Esophagus muscularis mucosa (tissue), 4 donors: ENCODE measurements at regions not wholly inside any gene's neighbourhood (a gene's known extent, or its start where the extent isn't known, plus 50 kb on each side); places are given as distances from the start of the nearest gene placed in this dataset.
A peak's percentile ranks its signal among the peaks of the same experiment; 100 is the strongest.

Experiments used
- DNase-seq: peaks from one replicate; pipeline ENCODE4 v3.0.0-alpha.2; 2017; ENCODE audit errors: extremely low spot score
- H3K27ac ChIP-seq, 4 donors: fragments of 200-600 bp; sonication (generic); replicated peaks in 1 of 4; 1 replicate in 3 of 4; 2 replicates in 1 of 4; pipeline ENCODE4 v1.5.1; 2016 to 2019; ENCODE audit warnings: mild to moderate bottlenecking in 1 of 4
- H3K27me3 ChIP-seq, 4 donors: fragments of 200-600 bp; sonication (generic); one replicate each; pipeline versions ENCODE4 v1.5.1 to v1.6.0; 2016 to 2019
- H3K36me3 ChIP-seq, 4 donors: fragments of 200-600 bp; sonication (generic); one replicate each; pipeline ENCODE4 v1.5.1; 2016 to 2019
- H3K4me1 ChIP-seq, 4 donors: fragments of 200-600 bp; sonication (generic); one replicate each; pipeline ENCODE4 v1.5.1; 2016 to 2019
- H3K4me3 ChIP-seq, 4 donors: fragments of 200-600 bp; sonication (generic); 1 replicate in 2 of 4; 2 replicates in 2 of 4; pipeline ENCODE4 v1.5.1; 2016 to 2019; ENCODE audit warnings: mild to moderate bottlenecking in 4 of 4, moderate library complexity in 1 of 4
- H3K9me3 ChIP-seq, 4 donors: fragments of 200-600 bp; sonication (generic); 1 replicate in 3 of 4; 2 replicates in 1 of 4; pipeline ENCODE4 v1.5.1; 2016 to 2019
- EP300 ChIP-seq: sonication (generic); formaldehyde crosslinking; IDR thresholded peaks from one replicate; pipeline ENCODE4 v1.6.1; 2017; ENCODE audit warnings: antibody characterized with exemption
- POLR2A ChIP-seq: fragments of 450-650 bp; IDR thresholded peaks from one replicate; pipeline ENCODE4 v1.6.1; 2017; ENCODE audit warnings: antibody characterized with exemption, moderate library complexity, mild to moderate bottlenecking, low read depth
- POLR2AphosphoS5 ChIP-seq, 2 donors: sonication (generic); formaldehyde crosslinking; IDR thresholded peaks; one replicate each; pipeline ENCODE4 v1.6.1; 2017; ENCODE audit warnings: antibody characterized with exemption in 2 of 2
- WGBS: methylation state at CpG from one replicate; pipeline ENCODE4 v1.1.5; 2018; 5-methylcytosine and 5-hydroxymethylcytosine counted together
- intact Hi-C: fragments of 100-400 bp; cut with DNase I; formaldehyde crosslinking; loops from one replicate; pipeline ENCODE4 v1.15.1; 2023
- TF ChIP-seq, protein P1 (sequence below), 3 experiments: fragments of 200-600 bp in 2 of 3; fragments of 450-650 bp in 1 of 3; sonication (generic) in 2 of 3; IDR thresholded peaks; one replicate each; pipeline ENCODE4 v1.5.1; 2017 to 2019; ENCODE audit warnings: antibody characterized with exemption in 3 of 3, mild to moderate bottlenecking in 2 of 3, moderate library complexity in 1 of 3

DNA sequence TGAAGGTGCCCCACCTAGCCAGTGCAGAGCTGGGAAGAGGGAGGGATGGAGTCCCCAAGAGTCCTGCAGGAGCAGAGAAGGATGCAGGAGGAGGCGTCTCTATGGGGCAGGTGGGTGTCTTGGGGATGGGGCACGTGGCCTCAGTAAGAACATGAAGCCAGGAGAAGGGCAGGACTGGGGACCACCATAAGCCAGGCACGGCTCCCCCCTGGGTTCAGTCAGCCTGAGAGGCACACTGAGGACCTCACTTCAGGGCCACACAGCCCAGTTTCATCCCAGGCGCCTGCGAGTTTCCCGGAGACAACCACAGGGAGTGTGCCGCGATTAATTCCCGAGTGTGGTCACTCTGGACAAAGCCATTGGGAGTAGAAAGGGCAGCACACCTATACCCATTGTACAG, 120.3 kb downstream of the GYPC start:
- WGBS, result 35% methylated on average over 9 of the region's 9 CpGs
- no peak for TF ChIP-seq EP300
- no peak for TF ChIP-seq POLR2AphosphoS5 (IDR thresholded peaks at IDR 0.05)
- no peak for TF ChIP-seq POLR2A
- TF ChIP-seq, protein P1, sequence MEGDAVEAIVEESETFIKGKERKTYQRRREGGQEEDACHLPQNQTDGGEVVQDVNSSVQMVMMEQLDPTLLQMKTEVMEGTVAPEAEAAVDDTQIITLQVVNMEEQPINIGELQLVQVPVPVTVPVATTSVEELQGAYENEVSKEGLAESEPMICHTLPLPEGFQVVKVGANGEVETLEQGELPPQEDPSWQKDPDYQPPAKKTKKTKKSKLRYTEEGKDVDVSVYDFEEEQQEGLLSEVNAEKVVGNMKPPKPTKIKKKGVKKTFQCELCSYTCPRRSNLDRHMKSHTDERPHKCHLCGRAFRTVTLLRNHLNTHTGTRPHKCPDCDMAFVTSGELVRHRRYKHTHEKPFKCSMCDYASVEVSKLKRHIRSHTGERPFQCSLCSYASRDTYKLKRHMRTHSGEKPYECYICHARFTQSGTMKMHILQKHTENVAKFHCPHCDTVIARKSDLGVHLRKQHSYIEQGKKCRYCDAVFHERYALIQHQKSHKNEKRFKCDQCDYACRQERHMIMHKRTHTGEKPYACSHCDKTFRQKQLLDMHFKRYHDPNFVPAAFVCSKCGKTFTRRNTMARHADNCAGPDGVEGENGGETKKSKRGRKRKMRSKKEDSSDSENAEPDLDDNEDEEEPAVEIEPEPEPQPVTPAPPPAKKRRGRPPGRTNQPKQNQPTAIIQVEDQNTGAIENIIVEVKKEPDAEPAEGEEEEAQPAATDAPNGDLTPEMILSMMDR (IDR thresholded peaks at IDR 0.05), result no peak
- Histone ChIP-seq H3K27me3 (peaks cover 0 to 4% (median 0%) of the 10 kb centered on the region in 4 donors), H3K27ac (peak overlapping the region; percentile 49 to 65 (median 60)), H3K36me3 (no peaks in the 10 kb centered on the region), H3K4me3 (peak overlapping the region; percentile 64 to 74 (median 66)), H3K4me1 (peaks cover 0 to 12% (median 10%) of the 10 kb centered on the region in 4 donors), H3K9me3 (no peaks in the 10 kb centered on the region)
- intact Hi-C loops, result loop anchor here (5.0 to 10.0 kb wide), 2 partner anchors 121 to 196 kb away; partner anchors contain the start of gene GYPC
- no peak for DNase-seq

DNA sequence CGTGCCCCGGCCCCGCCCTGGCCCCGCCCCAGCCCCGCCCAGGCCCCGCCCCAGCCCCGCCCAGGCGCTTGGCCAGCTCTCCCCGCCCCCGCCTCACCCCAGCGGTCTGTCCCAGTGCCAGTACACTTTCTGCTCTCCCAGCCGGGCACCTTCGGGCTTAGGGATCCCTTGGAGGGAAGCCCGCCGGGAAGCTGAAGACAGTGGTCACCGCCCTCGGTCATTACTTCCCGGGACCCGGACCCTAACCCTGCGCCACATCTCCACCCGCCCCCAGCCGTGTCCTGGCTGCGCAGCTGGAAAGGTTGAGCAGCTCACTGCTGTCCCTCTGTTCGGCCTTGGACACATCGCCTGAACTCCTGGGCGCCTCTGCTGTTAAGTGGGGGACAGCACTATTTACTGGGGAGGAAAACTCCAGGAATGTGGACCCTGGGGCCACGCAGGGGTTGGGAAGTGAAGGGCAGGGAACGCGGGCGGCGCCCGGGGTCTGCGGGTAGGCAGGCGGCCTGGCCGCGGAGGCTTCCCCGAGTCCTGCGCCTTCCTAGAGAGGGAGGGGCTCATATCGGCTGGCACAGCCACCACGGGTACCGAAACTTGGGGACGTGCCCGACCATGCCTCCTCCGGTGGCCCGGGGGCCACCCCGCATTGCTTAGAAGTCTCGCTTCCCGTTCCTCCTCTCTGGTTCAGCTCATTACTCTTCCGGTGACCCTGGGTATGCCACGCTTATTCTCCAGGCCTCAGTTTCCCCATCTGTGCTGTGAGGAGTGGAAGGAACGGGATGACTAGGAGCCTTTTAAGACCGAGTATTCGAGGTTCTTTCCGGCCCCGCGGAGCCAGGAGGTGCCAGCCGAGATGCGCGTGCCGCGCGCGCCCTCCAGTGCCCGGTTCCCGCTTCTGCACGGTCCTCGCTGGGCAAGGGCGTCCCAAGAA, 121.0 kb downstream of the GYPC start:
- peak; percentile 95 for DNase-seq
- 2% methylated on average over 28 of the region's 68 CpGs for WGBS
- no peak for TF ChIP-seq EP300
- no peak for TF ChIP-seq POLR2AphosphoS5 (IDR thresholded peaks at IDR 0.05)
- TF ChIP-seq, protein P1 (IDR thresholded peaks at IDR 0.05), result peak; percentile 85 to 93 (median 91)
- TF ChIP-seq POLR2A, result no peak
- no peaks in the 10 kb centered on the region for H3K9me3 ChIP-seq
- no peaks in the 10 kb centered on the region for H3K36me3 ChIP-seq
- intact Hi-C loops, result loop anchor here (1.0 to 10.0 kb wide), 3 partner anchors 122 to 249 kb away; partner anchors contain the start of gene GYPC
- peak overlapping the region; percentile 64 to 74 (median 66) for H3K4me3 ChIP-seq
- H3K27ac ChIP-seq, result peak overlapping the region; percentile 49 to 65 (median 60)
- peaks cover 0 to 4% (median 0%) of the 10 kb centered on the region in 4 donors for H3K27me3 ChIP-seq
- H3K4me1 ChIP-seq, result peaks cover 0 to 12% (median 10%) of the 10 kb centered on the region in 4 donors

DNA sequence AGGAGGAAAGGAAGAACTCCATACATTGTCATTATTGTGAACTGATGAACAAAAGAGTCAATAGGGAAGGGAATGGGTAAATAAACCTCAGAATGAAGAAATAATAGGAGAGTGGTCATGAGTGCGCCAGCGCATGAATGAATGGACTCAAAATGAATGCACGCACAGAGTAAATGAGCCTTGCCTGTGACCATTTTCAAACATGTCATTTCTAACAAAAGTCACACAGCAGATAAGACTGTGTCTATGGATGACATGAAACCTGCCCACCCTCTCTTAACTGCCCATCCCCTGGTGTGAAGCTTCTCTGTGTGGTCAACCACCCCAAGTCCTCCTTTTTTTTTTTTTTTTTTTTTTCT, 121.1 kb upstream of the TEX51 start:
- Histone ChIP-seq H3K27me3 (peaks cover 0 to 4% (median 0%) of the 10 kb centered on the region in 4 donors), H3K36me3 (no peaks in the 10 kb centered on the region), H3K4me1 (peaks cover 0 to 12% (median 10%) of the 10 kb centered on the region in 4 donors), H3K4me3 (peak overlapping the region; percentile 64 to 74 (median 66)), H3K27ac (no peak overlapping the region), H3K9me3 (no peaks in the 10 kb centered on the region)
- no peak for DNase-seq
- WGBS, result 32% methylated on average over 3 of the region's 3 CpGs
- TF ChIP-seq EP300 (no peak), POLR2A (no peak), POLR2AphosphoS5 (IDR thresholded peaks at IDR 0.05) (no peak)
- TF ChIP-seq, protein P1 (IDR thresholded peaks at IDR 0.05), result no peak
- intact Hi-C loops, result loop anchor here (1.0 to 10.0 kb wide), 3 partner anchors 123 to 249 kb away; partner anchors contain the start of gene GYPC

DNA sequence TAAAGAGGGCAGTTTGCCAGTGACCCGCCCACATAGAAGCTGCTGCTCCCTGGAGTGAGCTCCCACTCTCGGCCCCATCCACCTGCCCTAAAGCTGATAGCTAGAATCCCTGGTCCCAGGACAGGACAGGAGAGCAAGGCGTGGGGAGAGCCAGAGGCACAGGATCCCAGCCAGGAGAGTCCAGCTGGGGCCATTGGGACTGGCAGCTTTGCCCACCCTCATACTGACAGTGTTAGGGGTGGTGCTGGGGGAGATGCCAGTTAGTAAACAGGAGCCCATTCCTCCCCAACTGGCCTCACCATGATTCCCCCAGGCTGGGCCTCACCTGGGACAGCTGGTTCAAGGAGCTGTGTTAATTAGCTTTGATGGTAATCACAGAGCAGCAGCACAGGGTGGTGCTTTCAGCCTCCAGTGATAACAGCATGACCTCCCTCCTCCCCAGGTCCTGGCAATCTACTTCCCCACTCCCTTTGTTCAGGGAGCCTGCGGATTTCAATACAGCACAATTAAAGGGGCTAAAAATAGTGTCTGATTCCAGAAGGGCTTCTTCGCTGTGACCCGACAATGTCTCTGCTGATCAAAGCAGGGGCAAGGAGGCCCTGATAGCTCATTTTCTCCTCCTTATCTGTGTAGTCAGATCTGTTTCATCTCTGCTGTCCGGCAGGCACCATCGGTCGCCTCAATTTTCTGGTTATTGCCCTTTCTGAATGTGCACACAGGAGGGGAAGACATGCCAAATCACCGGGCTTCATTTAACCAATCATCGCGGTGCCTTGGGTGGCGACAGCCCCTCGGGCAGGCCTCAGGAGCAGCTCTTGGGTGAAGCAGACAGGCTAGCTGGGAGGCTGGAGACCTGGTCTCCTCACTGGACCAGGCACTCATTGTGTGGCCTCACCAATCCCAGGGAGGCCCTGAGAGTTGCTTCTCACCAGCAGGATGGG, 119.9 kb upstream of the TEX51 start:
- peaks cover 0 to 12% (median 10%) of the 10 kb centered on the region in 4 donors for H3K4me1 ChIP-seq
- 84% methylated on average over 9 of the region's 14 CpGs for WGBS
- intact Hi-C loops, result loop anchor here (5.0 to 10.0 kb wide), 2 partner anchors 124 to 193 kb away; partner anchors contain the start of gene GYPC
- peaks cover 0 to 4% (median 0%) of the 10 kb centered on the region in 4 donors for H3K27me3 ChIP-seq
- no peak overlapping the region for H3K27ac ChIP-seq
- no peak for TF ChIP-seq EP300
- no peak for TF ChIP-seq POLR2AphosphoS5 (IDR thresholded peaks at IDR 0.05)
- TF ChIP-seq, protein P1 (IDR thresholded peaks at IDR 0.05), result no peak
- TF ChIP-seq POLR2A, result no peak
- H3K9me3 ChIP-seq, result no peaks in the 10 kb centered on the region
- no peak overlapping the region for H3K4me3 ChIP-seq
- DNase-seq, result no peak
- H3K36me3 ChIP-seq, result no peaks in the 10 kb centered on the region
